ENCODE measurements at regions not wholly inside any gene's neighbourhood (a gene's known extent, or its start where the extent isn't known, plus 50 kb on each side); places are given as distances from the start of the nearest gene placed in this dataset.
A peak's percentile ranks its signal among the peaks of the same experiment; 100 is the strongest.

DNA sequence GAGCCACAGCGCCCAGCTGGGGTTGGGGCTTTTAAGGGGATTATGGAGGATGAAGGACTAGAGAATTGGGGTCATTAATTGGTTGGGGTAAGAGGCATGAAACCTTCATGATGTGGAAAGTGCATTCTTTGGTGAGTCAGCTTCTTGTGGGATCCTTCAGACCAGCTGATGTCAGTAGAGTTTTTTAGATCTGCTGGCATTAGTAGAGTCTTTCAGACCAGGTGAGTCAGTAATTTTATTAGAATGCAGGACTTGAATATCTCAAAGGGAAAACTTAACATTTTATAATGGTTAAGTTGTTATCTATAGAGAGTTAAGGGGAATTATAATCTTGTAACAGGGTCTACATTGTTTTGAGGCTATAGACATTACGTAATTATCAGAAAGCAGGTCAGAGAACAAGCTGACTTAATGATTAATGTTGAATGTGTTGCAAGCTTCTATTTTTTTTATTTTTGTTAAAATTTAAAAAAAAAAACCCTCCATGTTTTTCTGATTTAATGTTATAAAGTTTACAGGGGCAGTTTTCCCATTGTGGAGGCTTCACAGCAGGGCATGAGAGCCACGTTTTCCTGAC lies 160.9 kb upstream of the FMN2 start:
- Mint-ChIP-seq H3K27me3 (ENCODE audit: unreplicated experiment) (no peaks in the 10 kb centered on the region), H3K36me3 (ENCODE audit: insufficient read depth, unreplicated experiment) (no peaks in the 10 kb centered on the region), H3K4me1 (ENCODE audit: low read depth, unreplicated experiment) (peaks cover 23% of the 10 kb centered on the region), H3K4me3 (ENCODE audit: low read depth, unreplicated experiment) (no peak overlapping the region), H3K27ac (ENCODE audit: unreplicated experiment) (peak overlapping the region; percentile 33), H3K9me3 (ENCODE audit: low read depth, unreplicated experiment) (peaks cover 2% of the 10 kb centered on the region)
- TF ChIP-seq, protein P1, sequence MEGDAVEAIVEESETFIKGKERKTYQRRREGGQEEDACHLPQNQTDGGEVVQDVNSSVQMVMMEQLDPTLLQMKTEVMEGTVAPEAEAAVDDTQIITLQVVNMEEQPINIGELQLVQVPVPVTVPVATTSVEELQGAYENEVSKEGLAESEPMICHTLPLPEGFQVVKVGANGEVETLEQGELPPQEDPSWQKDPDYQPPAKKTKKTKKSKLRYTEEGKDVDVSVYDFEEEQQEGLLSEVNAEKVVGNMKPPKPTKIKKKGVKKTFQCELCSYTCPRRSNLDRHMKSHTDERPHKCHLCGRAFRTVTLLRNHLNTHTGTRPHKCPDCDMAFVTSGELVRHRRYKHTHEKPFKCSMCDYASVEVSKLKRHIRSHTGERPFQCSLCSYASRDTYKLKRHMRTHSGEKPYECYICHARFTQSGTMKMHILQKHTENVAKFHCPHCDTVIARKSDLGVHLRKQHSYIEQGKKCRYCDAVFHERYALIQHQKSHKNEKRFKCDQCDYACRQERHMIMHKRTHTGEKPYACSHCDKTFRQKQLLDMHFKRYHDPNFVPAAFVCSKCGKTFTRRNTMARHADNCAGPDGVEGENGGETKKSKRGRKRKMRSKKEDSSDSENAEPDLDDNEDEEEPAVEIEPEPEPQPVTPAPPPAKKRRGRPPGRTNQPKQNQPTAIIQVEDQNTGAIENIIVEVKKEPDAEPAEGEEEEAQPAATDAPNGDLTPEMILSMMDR (IDR thresholded peaks at IDR 0.05; ENCODE audit: unreplicated experiment) = no peak
- intact Hi-C loops (cut with micrococcal nuclease; ENCODE audit: unreplicated experiment) = no loop called here
- no peak for DNase-seq
- CTCF ChIA-PET = interaction anchor here (1.0 to 1.2 kb wide), 2 partner anchors 13 to 22 kb away, joined by 4 to 10 read pairs; no protein-coding TSS in a partner anchor
- no TSS peak for BruUV-seq (replicated peaks)

DNA sequence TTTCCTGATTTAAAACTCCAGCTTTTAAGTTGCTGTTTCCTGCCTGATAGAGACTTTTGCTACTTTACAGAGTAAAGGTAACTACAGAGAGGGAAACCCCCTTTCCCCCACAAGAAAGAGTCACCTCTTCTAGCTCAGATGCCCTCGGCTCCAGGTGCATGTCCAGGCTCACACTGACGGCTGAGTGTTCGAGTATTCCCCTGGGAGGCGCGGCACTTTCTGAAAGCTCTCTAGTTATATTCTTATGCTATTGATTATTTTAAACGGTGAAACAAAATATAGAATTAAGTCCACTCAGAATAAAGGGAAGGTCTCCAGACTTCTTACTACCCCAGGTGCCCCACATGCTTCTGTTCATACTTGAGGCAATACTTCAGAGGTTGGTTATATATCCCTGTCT lies 160.3 kb upstream of the FMN2 start:
- no peak overlapping the region for H3K4me3 Mint-ChIP-seq (ENCODE audit: low read depth, unreplicated experiment)
- BruUV-seq (replicated peaks) = no TSS peak
- peaks cover 2% of the 10 kb centered on the region for H3K9me3 Mint-ChIP-seq (ENCODE audit: low read depth, unreplicated experiment)
- peak overlapping the region; percentile 33 for H3K27ac Mint-ChIP-seq (ENCODE audit: unreplicated experiment)
- H3K4me1 Mint-ChIP-seq (ENCODE audit: low read depth, unreplicated experiment) = peaks cover 23% of the 10 kb centered on the region
- H3K36me3 Mint-ChIP-seq (ENCODE audit: insufficient read depth, unreplicated experiment) = no peaks in the 10 kb centered on the region
- TF ChIP-seq, protein P1 (IDR thresholded peaks at IDR 0.05; ENCODE audit: unreplicated experiment) = no peak
- no peak for DNase-seq
- CTCF ChIA-PET = interaction anchor here (1.0 to 1.2 kb wide), 2 partner anchors 13 to 21 kb away, joined by 4 to 10 read pairs; no protein-coding TSS in a partner anchor
- H3K27me3 Mint-ChIP-seq (ENCODE audit: unreplicated experiment) = no peaks in the 10 kb centered on the region
- intact Hi-C loops (cut with micrococcal nuclease; ENCODE audit: unreplicated experiment) = no loop called here

DNA sequence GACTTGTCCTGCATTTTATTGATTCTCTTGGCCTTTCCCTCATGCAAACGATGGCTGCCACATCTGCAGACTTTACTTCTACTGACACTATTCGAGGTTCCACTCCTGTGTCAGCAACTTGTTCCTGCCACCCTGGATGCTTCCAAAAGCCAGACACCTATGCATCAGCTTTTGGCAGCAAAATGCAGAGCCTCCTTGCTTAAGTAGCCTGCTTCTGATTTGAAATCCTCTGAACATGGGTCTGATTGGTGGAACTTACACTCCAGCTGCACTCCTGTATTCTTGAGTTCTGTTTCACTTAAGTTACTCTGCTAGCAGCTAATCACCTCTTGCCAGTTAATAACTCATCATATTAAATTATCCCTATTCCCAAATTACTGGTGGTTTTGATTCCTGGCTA lies 152.1 kb upstream of the FMN2 start:
- CTCF ChIA-PET = interaction anchor here (1.0 kb wide), 1 partner anchor 8 kb away, joined by 5 read pairs; no protein-coding TSS in a partner anchor
- no peak for DNase-seq
- TF ChIP-seq, protein P1 (IDR thresholded peaks at IDR 0.05; ENCODE audit: unreplicated experiment) = no peak
- Mint-ChIP-seq H3K4me1 (ENCODE audit: low read depth, unreplicated experiment) (no peaks in the 10 kb centered on the region), H3K9me3 (ENCODE audit: low read depth, unreplicated experiment) (peaks cover 5% of the 10 kb centered on the region), H3K27ac (ENCODE audit: unreplicated experiment) (no peak overlapping the region), H3K27me3 (ENCODE audit: unreplicated experiment) (no peaks in the 10 kb centered on the region), H3K36me3 (ENCODE audit: insufficient read depth, unreplicated experiment) (no peaks in the 10 kb centered on the region), H3K4me3 (ENCODE audit: low read depth, unreplicated experiment) (no peak overlapping the region)
- BruUV-seq (replicated peaks) = no TSS peak
- intact Hi-C loops (cut with micrococcal nuclease; ENCODE audit: unreplicated experiment) = no loop called here

DNA sequence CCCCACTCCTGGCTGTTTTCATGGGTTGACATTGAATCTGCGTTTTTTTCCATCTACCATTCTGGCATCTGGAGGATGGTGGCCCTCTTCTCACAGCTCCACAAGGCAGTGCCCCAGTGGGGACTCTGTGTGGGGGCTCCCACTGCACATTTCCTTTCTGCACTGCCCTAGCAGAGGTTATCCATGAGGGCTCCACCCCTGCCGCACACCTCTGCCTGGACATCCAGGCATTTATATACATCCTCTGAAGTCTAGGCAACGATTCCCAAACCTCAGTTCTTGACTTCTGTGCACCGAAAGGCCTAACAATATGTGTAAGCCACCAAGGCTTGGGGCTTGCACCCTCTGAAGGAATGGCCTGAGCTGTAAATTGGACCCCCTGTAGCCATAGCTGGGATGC lies 147.9 kb upstream of the FMN2 start:
- no peak overlapping the region for H3K4me3 Mint-ChIP-seq (ENCODE audit: low read depth, unreplicated experiment)
- peaks cover 9% of the 10 kb centered on the region for H3K9me3 Mint-ChIP-seq (ENCODE audit: low read depth, unreplicated experiment)

More for the DNA sequence above, 147.9 kb upstream of the FMN2 start:
- BruUV-seq (replicated peaks) = no TSS peak
- H3K27me3 Mint-ChIP-seq (ENCODE audit: unreplicated experiment) = no peaks in the 10 kb centered on the region
- TF ChIP-seq, protein P1 (IDR thresholded peaks at IDR 0.05; ENCODE audit: unreplicated experiment) = no peak
- DNase-seq = no peak
- intact Hi-C loops (cut with micrococcal nuclease; ENCODE audit: unreplicated experiment) = no loop called here
- H3K4me1 Mint-ChIP-seq (ENCODE audit: low read depth, unreplicated experiment) = peaks cover 7% of the 10 kb centered on the region
- no peaks in the 10 kb centered on the region for H3K36me3 Mint-ChIP-seq (ENCODE audit: insufficient read depth, unreplicated experiment)
- H3K27ac Mint-ChIP-seq (ENCODE audit: unreplicated experiment) = no peak overlapping the region
- CTCF ChIA-PET = no interaction called here
